Coronary artery (tissue), 2 donors: ENCODE measurements at regions not wholly inside any gene's neighbourhood (a gene's known extent, or its start where the extent isn't known, plus 50 kb on each side); places are given as distances from the start of the nearest gene placed in this dataset.

Experiments used
- DNase-seq: peaks from one replicate; pipeline ENCODE4 v3.0.0-alpha.2; 2017; ENCODE audit warnings: low spot score
- H3K27ac ChIP-seq, 2 donors: fragments of 200-600 bp; sonication (generic); one replicate each; pipeline ENCODE4 v1.5.1; 2016 to 2019
- H3K4me3 ChIP-seq: fragments of 200-600 bp; sonication (generic); 2 replicates; pipeline ENCODE4 v1.5.1; 2016; ENCODE audit warnings: mild to moderate bottlenecking, moderate library complexity
- CTCF ChIP-seq: fragments of 200-600 bp; sonication (generic); IDR thresholded peaks from one replicate; pipeline ENCODE4 v1.5.1; 2019; ENCODE audit warnings: antibody characterized with exemption

- no peak for TF ChIP-seq CTCF
- no peak for DNase-seq
- Histone ChIP-seq H3K4me3 (no peak overlapping the region), H3K27ac (no peak overlapping the region)
These were observed 137.9 kb downstream of the IFI44 start for GRCh38 chr1:78787544-78787943.

GRCh38 chr1:78790174-78790573 lies 140.5 kb downstream of the IFI44 start:
- no peak for TF ChIP-seq CTCF
- Histone ChIP-seq H3K27ac (no peak overlapping the region), H3K4me3 (no peak overlapping the region)
- DNase-seq: no peak

GRCh38 chr1:78792756-78793155 lies 143.1 kb downstream of the IFI44 start:
- DNase-seq: no peak
- no peak for TF ChIP-seq CTCF
- Histone ChIP-seq H3K27ac (no peak overlapping the region), H3K4me3 (no peak overlapping the region)

- Histone ChIP-seq H3K27ac (no peak overlapping the region), H3K4me3 (no peak overlapping the region)
- no peak for TF ChIP-seq CTCF
- DNase-seq: no peak
These were observed 147.6 kb downstream of the IFI44 start for GRCh38 chr1:78797108-78797781.

GRCh38 chr1:78799926-78800325 lies 150.3 kb downstream of the IFI44 start:
- DNase-seq: no peak
- no peak overlapping the region for H3K27ac ChIP-seq
- no peak for TF ChIP-seq CTCF
- no peak overlapping the region for H3K4me3 ChIP-seq

- no peak for DNase-seq
- no peak overlapping the region for H3K4me3 ChIP-seq
- TF ChIP-seq CTCF: no peak
- H3K27ac ChIP-seq: no peak overlapping the region
These were observed 164.5 kb downstream of the IFI44 start for GRCh38 chr1:78814176-78814575.

GRCh38 chr1:78825561-78825960 lies 175.9 kb downstream of the IFI44 start:
- Histone ChIP-seq H3K27ac (no peak overlapping the region), H3K4me3 (no peak overlapping the region)
- no peak for DNase-seq
- no peak for TF ChIP-seq CTCF
